COLO668 (cell line): ENCODE measurements at regions not wholly inside any gene's neighbourhood (a gene's known extent, or its start where the extent isn't known, plus 50 kb on each side); places are given as distances from the start of the nearest gene placed in this dataset.
A peak's percentile ranks its signal among the peaks of the same experiment; 100 is the strongest.
"Not testable (repeated sequence)": the region's sequence is repeated elsewhere in the genome, so short reads cannot be mapped to it uniquely, and the experiment has no call there.

Experiments used
- DNase-seq: peaks from one replicate; lab custom pipeline; 2025; ENCODE audit not compliant: unreplicated experiment; lab: John Stamatoyannopoulos, UW

DNA sequence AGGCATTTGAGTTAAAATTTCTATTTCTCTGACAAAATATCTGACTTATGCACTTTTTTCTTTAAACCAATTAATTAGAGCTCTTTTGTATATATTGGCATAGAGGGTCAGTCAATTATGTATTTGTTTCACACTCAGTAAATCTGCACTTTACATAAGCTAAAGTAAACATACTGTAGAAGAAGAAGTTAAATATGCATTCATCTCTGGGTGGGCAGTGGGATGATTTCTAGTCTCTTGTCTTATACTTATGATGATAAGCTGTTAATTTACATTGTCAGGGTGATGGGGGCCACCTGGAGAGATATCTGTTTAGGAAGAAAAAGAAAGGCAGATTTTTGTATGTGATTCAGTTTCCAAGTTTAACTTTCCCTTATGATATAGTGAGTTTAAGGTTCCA, 330.8 kb downstream of the IPO8 start:
- DNase-seq, result no peak

DNA sequence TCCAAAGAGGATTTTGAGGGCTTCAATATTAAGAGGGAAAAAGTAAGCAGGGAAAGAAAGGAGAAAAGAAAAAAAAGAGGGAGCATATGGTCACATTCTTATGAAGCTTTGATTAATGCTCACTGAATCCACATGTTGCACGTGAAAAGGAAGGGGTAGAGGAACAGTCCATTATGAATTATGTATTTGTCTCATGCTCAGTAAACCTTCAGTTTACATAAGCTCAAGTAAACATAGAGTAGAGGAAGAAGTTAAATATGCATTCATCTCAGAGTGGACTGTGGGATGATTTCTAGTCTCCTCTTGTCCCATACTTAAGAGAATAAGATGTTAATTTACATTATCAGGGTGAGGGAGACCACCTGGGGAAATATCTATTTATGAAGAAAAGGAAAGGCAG, 334.5 kb downstream of the IPO8 start:
- DNase-seq, result no peak

DNA sequence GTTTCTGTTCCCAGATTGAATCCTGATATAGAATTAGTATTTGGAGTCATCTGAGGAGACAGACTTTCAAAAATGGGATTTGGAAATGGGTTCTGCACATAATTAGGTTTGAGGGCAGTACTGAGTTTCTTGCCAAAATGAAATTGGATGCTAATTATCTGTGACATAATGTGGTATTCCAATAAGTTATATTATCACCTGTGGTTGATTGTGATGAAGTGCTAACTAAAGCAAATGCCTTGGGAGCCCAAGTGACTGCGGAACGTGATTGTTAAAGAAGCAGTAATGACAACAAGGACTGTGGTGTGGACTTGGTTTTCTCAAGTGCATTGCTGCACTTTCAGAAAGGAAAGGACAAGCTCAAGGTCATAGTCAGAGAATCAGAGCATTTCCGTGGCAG, 337.0 kb downstream of the IPO8 start:
- DNase-seq, result no peak

DNA sequence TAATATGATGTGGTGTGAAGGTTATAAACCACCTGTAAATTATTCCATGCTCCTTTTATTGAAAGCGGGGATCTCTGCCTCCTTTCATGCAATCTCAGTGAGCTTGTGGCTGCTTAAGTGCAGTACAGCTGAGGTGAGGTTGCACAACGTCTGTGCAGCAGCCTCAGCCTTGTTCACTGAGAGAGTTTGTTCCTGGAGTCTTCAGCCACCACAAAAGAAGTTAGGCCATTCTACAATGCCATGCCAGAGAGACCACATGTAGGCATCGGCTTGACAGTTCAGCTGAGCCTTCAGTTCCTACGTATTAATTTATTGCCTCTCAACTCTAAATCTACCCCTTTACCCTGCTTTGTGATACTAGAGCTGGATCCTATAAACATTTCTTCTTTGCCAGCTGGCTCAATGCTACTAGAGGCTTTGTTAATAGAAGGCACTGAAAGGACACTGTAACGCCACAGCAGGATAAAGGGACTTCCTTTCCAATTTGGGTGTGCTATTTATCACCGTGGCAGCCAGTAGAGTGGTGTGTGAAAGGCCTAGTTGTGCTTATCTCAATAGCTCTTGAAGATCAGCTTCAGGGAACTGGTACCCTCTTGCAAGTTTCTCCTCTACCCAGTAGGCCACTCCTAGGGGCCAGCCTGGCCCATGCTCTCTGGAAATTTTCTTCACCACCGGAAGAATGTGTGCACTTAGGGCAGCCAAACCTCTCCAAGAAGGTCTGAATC, 337.7 kb downstream of the IPO8 start:
- peak; percentile 2 for DNase-seq

DNA sequence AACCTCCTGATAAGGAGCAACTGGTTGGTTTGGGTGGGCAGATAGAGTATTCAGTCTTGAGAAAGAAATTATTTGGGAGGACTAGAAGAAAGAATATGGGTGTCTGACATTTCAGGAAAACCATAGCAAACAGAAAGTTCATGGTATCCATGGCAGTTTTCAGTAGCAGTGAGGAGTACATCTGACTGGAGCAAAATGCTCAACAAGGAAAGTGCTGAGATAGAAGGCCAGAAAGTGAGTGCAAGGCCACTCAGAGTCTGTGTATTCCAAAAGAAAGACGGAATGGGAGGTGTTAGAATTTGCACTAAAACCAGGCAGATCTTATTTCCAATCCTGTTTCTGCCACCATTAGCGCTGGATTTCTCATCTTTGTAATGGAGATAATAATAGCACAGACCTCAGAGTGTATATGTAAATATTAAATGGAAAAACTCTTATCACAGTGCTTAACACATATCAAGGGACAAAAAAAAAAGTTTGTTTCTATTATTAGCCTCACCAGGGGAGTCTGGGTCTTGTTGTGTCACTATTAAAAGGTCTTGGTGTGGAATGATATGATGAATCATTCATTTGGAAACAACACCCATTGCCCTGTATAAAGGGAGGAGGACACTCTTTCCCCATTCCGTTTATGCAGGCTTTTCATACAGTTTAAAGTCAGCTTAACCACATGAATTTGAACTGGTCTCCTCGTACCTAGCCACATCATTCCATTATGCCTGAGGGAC, 349.8 kb downstream of the IPO8 start:
- DNase-seq, result no peak

DNA sequence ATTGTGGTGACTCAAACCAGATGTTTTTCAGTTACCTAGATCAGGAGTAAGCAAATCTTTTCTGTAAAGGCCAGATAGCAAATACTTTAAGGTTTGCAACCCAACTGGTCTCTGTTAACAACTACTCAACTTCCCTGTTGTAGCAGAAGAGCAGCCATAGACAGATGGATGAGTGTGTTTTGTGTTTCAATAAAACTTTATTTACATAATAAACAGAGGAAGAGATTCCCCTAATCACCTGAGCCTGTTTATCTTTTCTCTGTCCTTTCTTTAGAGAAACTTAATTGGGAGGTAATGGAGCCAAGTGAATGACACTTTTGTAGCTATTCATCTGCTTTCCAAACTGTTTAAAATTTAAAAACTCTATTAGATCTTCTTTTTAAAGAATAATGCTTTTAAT, 365.1 kb downstream of the IPO8 start:
- no peak for DNase-seq

DNA sequence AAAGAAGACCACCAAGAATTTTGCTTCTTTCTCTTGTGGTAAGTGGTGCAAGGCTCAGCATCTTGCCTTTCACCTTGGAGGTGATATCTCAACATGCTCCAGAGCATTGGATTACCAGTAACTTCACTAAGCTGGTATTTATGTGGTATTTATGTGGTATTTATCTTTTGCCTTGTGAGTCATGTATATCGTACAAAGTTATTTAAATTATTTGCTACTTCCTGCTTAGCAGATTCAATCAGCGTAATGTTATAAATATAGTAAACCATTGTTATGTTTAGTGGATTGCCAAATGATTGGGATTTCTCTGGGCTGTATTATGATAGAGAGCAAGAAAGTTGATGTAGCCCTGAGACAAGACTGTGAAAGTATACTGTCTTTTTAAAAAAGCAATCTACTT, 366.4 kb downstream of the IPO8 start:
- DNase-seq, result no peak

DNA sequence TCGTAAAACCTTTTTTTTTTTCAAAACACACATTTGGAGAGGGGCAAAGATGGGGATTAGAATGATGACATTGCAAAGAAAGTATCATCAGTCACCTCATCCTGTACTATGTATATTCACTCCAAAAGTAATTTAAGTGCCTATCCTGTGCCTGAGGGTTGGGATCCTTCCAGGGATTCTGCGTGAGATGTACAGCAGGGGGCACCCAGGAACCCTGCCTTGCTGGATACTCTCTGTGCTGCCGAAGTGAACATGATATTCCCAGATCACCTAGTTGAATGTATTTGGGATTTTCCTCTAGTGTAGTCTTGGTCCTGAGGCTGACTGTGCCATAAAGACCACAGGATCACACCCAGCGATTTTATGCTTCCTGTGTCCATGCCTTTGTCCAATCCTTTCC, 372.7 kb downstream of the IPO8 start:
- no peak for DNase-seq

DNA sequence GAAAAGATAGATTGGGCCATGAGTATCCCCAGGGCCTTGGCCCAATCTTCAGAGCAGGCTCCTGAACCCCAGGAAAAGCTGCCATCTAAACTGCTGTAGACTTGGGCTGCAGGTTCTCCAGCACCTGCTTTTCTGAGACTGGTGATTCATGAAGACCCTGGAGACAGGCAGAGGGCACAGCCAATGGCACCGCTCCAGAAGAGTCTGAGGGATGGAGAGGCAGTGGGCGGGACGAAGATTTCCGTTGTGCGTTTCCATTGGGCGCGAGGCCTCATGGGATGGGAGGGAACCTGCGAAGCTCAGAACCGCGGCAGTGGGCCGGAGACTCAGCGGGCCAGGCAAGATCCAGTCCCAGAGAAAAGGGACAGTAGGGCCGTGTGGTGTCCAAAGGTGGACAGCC, 375.1 kb downstream of the IPO8 start:
- DNase-seq, result no peak

DNA sequence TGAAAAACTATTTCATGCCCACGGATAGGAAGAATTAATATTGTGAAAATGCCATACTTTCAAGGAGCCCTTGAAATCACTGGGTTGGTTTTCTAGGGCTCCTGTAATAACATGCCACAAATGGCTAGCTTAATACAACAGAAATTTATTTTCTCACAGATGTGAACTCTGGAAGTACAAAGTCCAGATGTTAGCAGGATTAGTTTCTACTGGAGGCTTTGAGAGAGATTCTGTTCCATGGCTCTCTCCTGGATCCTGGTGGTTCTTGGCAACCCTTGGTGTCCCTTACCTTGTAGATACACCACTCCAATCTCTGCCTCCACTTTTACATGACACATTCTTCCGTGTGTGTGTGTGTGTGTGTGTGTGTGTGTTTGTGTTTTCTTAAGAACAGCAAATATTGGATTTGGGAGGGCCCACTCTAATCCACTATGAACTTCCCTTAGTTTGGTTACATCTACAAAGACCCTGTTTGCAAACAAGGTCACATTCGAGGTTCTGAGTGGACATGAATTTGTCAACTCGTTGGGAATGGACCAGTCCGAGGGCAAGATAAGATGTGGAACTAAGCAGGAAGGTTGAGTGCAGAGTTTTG, 381.1 kb downstream of the IPO8 start:
- DNase-seq, result no peak

DNA sequence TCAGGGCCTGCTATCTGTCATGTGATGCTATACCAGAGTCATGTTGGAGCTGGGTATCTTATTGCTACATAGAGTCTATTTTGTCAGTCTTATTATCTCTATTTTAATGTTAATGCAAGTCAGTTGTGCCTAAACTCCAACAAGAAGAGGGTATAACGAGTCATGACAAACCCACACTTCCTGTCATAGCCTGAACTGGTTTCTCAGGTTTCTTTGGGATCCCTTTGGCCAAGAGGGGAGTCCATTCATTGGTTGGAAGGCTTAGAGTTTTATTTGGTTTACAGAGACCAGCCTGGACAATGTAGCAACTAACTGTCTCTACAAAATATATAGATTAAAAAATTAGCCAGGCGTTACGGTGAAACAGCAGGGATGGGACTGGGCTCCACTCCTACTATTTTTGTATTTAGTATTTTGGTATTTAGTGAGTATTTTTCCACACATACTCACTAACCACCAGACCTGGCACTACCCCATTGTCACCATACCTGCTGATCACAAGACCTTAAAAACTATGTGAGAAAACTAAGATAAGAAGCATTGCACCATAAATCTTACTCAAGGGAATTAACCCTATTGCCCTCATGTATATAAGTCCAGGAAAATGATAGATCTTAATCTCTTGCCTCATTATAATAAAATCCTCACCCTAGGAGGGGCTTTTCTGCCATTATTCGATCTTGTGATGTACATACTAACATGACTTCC, 387.5 kb downstream of the IPO8 start:
- DNase-seq, result no peak

DNA sequence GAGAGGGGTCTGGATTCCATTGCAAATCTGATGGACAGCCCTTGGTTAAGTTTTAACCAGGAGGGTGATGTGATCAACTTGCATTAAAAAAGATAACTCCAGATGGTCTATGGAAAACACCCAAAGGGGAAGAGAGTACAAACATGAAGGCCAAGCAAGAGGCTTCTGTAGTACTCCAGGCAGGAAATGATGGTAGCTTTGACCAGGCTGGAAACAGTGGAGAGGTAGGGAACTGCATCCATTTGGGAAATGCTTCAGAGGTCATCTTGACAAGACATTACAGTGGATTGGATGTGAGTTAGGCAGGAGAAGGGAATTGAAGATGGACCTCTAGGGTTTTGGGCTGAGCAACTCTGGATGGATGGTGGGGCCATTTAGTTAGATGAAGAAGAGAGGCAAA, 391.1 kb downstream of the IPO8 start:
- no peak for DNase-seq

DNA sequence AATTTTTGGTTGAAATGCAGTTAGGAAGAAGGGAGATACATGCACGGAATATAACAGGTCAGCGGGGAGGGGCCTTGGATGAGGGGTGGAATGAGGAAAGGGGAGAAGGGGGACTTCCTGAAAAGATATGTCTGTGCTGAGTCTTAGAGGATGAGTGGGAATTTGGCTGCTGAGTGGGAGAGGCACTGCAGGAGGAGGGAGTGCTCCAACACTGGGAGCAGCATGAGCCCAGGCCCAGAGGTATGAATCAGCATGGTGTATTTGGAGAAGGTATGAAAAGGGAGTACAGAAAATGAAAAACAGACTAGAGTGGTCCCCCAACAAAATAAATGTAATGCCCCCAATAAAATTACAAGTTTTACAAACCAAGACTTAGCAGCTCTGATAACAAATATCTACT, 394.4 kb downstream of the IPO8 start:
- no peak for DNase-seq

DNA sequence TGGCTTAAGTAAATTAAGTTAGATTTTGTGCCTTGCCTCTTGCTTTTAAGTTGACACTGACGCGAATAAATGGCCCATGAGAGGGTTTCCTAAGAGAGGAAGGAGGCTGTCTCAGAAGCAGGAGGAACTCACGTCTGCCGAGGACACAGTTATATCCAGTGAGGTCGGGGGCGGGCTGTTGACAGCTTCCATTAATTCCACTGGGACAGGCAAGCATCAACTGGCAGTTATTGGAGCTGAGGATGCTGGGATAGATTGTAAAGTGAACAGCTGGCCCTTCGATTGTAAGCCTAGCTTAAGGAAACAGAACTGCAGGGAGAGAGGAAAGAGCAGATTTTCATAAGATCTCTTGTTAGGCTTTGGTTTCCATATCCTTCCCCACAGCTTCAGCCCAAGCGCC, 399.2 kb downstream of the IPO8 start:
- DNase-seq, result no peak

DNA sequence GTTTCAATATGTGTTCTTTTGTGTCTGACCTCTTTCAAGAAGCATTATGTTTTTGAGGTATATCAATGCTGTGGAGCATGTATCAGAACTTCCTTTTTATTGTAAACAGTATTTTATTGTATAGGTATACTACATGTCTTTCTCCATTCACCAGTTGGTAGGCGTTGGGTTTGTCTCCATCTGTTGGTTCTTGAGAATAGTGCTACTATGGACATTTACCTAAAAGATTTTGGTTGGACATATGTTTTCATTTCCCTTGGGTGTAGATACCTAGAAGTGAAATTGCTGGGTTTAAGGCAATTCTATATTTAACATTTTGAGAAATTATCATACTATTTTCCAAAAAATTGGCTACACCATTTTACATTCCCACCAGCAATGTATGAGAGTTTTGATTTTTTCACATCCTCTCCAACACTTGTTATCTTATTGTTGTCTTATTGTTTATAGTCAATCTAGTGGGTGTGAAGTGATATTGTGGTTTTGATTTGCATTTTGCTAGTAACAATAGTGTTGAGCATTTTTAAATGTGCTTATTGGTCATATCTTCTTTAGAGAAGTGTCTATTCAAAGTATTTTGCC, 409.2 kb downstream of the IPO8 start:
- peak; percentile 0 for DNase-seq

DNA sequence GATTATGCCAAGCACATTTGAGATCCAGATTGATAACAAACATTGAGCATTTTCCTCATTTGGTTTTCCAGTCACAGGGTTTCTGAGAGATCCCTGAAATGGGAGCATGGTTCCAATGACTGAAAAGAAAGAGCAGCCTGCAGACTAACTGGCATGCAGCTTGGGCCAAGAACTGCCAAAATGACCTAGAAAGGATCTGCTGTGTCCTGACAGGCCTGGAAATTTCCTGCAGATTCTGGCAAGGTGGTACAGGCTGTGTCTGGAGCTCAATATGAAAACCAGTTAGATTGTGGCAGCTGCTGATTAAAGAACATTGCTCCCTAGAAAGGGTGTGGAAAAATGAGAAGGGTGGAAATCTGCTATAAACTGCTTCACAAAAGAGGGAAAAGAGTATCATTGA, 417.3 kb downstream of the IPO8 start:
- no peak for DNase-seq

DNA sequence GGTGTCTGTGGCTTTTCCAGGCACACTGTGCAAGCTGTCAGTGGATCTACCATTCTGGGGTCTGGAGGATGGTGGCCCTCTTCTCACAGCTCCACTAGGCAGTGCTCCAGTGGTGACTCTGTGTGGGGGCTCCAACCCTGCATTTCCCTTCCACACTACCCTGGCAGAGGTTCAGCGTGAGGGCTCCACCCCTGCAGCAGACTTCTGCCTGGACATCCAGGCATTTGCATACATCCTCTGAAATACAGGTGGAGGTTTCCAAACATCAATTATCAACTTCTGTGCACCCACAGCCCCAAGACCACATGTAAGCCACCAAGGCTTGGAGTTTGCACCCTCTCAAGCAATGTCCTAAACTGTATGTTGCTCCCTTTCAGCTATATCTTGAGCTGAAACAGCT, 423.2 kb downstream of the IPO8 start:
- not testable (repeated sequence) for DNase-seq

DNA sequence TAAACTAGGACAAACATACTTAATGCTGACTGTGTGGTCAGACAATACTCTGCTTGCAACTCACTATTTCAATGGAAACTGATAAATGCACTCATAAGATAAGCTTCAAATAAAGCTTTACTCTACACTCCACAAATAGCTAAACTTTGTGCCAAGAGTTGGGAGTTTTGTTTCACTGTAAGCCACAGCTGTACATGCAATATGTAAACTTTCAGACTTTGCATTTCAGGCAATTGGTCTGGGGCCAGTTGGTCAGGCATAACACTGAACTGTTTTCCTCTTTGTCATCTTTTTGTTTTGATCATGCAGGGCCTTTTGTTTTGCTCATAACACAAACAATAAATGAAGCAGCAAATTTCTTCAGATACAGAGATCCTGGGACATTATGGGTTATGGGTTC, 426.2 kb downstream of the IPO8 start:
- no peak for DNase-seq

DNA sequence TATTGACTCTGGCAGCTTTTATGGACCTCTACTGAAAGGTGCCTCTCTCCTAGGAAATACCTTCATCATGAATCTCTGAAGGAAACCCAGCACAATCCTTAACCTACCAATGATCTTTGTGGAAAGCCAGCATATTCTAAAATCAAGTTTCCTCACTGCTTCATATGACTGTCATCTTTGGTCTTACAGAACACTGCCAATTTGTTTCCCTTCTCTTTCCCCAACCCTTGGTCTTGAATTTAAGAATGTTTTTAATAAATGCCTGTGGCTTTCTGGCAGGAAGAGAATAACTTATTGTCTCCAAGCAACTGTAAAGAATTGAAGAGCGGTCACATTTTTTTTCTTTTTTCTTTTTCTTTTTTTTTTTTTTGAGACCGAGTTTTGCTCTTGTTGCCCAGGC, 427.6 kb downstream of the IPO8 start:
- no peak for DNase-seq

DNA sequence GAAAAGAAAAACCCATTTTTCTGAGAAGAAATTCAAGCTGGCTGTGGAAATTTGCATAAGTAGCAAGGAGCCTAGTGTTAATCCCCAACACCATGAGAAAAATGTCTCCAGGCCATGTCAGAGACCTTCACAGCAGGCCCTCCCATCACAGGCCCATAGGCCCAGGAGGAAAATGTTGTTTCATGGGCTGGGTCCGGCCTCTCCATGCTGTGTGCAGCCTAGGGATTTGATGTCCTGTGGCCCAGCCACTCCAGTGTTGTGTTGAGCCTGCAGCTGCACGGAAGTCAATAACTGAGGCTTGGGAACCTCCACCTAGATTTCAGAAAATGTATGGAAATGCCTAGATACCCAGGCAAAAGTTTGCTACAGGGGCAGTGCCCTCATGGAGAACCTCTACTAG, 432.2 kb downstream of the IPO8 start:
- no peak for DNase-seq

DNA sequence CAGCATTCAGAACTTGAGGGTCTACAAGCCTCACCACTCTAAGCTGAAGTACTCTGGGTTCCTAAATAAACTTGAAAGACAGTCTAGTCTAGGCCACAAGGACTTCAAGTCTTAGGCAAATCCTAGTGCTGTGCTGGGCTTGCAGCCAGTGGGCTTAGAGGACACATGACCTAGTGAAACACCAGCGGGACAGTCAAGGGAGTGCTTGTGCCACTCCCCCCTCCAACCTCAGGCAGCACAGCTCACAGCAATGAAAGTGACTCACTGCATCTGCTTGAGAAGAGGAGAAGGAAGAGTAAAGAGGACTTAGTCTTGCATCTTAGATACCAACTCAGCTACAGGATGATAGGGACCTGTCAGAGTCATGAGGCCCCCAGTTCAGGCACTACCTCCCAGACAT, 438.1 kb downstream of the IPO8 start:
- DNase-seq, result no peak

DNA sequence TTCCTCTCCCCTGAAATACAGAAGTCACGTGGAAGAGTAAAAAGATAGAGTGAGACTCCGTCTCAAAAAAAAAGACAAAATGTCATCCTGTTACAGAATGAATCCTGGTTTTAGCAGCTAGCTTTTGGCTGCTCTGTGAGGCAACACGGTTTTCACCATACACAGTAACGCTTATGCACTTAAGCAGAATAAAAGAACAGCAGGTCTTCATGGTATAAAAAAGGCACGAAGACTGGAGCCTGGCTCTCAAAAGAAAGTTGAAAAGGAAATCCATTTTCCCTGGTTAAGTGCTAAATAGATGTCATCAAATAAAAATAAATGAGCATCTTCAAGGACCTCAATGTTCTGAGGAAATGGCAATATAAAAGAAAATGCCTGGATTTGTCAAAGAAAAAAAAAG, 444.1 kb downstream of the IPO8 start:
- no peak for DNase-seq
